HG03442 (cell line): ENCODE measurements at regions not wholly inside any gene's neighbourhood (a gene's known extent, or its start where the extent isn't known, plus 50 kb on each side); places are given as distances from the start of the nearest gene placed in this dataset.

Experiments
- ATAC-seq: cut with Tn5 transposase; IDR thresholded peaks from one replicate; pipeline ENCODE4 v1.9.1; 2021; ENCODE audit warnings: mild to moderate bottlenecking, moderate library complexity; ENCODE audit not compliant: unreplicated experiment

DNA sequence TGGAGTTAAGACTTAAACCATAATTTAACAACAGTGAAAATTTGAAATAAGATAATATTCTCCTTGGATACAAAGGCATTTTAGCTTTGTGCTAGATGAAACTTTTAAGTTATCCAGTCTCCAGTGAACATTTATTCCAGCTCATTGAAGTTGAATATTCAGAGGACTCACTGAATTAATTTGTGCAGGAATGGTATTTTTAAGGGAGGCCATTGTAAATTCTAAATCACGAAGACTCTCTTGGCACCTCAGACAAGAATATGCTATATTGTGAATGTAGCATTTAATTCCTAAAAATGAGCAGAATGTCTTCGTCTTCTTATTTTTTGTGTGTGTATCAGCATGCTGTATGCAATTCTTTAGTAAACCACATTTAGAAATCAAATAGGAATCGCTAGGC lies 731.7 kb upstream of the RAB6C start:
- no peak for ATAC-seq

DNA sequence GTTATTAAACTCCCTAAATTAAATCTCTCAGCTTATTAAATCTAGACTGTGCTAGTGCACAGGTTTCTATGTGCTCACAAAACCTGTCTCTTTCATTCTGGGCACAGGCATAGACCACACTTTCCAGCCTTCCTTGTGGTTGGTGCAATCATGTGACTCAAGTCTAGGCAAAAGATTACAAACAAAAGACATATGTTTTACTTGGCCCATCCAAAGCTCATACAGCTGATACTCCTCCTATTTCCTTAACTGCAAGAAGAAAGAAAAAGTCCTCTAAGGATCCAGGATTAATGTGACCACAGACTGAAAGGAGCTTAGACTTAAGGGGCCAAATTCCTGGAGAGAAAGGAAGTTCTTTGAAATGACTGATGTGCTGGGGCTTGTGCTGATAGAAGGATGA lies 731.3 kb upstream of the RAB6C start:
- ATAC-seq: no peak

DNA sequence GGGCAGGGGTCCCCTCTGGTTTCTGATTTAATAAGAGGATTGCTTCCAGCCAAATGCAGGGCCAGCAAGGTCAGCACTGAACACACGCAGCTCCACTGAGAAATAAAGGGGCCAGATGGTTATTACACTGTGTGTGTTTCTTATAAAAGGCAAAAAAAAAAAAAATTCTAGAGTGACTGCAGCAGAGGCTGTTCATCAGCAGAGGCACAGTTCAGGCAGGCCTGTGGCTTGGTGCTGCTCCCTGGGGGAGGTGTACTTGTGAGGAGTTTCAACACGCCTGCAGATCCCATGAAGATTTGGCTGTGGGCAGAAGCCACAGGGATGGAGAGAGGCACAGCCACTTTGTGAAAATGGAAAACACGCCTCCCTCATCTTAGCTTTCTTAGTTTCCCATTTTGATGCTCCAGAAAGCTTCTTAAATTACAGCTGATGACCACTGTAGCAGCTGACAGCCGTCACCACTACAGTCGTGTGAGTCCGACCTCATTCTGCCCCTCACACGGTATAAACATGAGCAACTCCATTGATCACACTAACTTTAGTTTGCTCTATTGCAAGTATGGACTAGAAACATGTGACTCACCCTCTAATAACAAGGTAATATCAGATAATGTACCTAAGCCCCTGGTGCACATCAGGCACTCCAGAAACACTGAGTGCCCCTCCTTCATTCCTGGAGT lies 726.5 kb upstream of the RAB6C start:
- ATAC-seq: no peak

DNA sequence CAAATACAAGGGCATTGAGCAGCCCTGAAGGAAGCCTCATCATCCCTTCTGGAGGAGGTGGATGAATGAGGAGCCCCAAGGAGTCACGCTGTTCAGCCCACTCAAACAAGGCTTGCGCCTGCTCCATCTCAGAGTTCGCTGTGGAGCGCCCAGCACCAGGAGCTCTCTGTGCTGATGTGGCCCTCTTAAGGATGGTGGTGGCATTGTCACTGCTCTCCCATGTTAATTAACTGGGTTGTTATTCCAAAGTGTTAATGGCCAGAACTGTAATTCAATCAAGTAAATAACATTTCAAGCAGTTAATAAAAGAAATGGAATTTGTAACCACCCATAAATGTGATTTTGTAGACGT lies 726.0 kb upstream of the RAB6C start:
- ATAC-seq: no peak

DNA sequence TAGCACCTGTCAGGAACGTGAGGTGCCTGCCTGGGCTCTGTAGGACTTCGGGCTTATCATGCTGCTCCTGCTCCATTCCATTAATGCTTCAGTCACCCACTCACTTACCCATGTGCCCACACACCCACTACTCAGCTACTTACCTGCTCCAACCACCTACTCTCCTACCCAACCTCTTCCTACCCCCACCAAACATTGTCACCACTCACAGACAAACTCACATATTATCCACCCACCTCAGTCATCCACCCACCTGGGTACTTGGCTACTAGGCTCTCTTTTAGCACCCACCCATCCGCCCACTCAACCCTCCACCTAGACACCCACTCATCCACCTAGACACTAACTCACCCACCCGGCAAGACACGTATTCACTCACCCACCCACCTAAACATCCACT lies 724.7 kb upstream of the RAB6C start:
- ATAC-seq: no peak

DNA sequence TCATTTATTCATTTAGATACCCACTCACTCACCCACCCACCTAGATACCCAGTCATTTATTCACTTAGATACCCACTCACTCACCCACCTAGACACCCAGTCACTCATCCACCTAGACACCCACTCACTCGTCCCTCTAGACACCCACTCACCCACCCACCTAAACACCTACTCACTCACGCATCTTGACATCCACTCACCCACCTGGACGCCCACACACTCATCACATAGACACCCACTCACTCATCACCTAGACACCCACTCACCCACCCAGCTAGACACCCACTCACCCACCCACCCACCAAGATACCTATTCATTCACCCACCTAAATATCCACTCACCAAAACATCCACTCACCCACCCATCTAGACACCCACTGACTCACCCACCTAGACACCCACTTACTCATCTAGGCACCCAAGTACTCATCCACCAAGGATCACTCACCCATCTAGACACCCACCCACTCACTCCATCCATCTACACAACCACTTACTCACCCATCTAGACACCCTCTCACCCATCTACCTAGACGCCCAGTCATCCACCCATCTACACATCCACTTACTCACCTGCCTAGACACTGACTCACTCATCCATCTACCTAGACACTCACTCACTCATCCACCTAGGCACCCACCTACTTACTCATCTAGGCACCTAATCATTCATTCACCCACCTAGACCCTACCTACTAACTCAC lies 723.7 kb upstream of the RAB6C start:
- no peak for ATAC-seq

DNA sequence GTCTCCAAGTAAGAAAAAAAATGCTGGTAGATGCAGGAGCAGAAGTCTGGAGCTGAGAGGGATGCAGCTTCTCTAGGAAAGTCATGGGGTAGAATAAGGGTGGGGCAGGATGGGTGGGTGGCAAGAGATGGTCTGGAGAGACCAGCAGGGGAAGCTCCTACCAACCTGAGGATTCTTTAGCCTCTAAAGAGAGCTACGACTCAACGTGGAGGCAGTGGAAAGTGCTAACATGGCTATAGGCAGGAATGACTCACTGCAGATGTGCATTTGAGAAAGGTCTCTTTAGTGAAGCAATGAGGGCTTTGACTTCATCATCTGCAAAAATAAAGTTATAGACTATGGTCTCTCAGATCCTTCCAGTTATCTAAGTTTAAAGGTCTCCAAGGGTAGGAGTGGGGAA lies 722.8 kb upstream of the RAB6C start:
- ATAC-seq: no peak

DNA sequence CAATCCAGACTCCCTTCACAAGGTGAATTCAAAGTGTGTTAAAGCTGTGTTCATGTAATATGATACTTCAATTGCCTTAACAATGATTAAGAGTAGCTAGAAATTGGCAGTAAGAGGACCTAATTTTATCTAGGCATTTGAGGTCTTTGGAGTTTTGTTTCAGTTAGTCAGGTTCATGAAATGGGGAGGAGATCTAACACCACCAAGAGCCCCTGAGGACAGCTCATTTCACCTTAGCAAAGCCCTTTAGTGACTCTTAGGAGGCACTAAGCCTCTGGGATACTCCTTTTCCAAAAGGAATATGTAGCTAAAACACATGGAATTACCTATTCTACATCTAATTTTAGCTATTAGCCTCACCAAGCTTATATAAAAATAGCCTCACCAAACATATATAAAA lies 716.5 kb upstream of the RAB6C start:
- no peak for ATAC-seq

DNA sequence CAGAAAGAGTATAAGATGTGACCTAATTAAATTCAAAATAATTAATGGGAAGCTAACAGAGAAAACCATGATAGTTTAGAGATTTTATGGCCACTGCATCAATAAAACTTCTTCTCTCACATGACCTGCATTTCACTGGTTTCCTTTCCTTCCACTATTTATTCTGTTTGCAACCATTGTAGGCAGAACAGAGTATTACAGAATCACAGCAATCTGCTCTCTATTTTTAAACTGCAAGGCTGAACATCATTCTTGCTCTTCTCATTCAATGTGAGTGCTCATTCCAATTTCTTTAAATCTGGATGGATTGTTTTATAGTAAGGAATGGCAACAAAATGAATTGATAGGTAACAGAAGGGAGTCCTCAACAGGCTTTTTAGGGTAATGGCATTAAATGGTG lies 715.5 kb upstream of the RAB6C start:
- ATAC-seq: no peak

DNA sequence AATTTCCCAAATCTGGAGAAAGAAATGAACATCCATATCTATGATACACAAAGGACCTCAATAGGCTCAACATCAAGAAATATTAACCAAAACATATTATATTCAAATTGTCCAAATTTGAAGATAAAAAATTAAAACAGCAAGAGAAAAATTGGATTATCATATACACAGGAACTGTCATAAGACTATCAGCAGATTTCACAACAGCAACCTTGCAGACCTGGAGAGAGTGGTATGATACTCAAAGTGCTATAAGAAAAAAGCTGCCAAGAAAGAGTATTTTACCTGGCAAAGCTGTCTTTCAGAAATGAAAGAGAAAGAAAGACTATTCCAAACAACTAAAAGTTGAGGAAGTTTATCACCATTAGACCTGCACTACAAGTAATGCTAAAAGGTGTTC lies 711.9 kb upstream of the RAB6C start:
- ATAC-seq: no peak

DNA sequence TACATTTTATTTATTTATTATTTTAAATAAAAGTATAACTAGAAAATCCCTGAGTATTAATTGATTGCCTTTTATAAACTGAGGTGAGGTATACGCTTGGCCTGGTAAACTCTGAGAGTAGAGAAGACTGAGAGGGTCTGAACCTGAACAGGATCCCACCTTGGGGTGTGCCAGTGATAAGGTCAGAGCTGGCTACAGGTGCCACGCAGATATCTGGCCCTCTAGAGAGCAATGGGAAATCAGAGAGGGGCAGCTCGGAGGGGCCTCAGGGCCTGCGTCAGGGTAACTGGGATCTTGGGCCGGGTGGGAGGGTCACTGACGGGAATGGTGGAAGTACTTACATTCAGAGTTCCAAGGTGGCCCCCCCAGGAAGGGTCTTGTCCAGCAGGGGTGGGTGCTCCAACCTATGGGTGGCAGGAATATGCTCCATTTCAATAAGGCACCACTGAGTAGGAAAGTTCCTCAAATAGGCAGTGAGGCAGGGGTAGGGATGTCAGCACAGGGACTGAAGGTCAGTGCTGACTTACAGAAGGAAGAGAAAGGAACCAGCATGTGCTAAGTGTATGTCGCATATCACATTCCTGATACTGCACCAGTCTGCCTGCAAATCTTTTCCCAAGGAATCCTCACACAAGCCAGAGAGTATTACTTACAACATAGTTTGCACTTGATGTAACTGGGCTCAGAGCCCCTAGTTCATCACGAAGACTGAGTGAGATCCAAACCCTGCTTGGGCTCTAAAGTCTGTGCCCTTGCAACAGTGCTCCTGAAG lies 706.0 kb upstream of the RAB6C start:
- ATAC-seq: no peak

DNA sequence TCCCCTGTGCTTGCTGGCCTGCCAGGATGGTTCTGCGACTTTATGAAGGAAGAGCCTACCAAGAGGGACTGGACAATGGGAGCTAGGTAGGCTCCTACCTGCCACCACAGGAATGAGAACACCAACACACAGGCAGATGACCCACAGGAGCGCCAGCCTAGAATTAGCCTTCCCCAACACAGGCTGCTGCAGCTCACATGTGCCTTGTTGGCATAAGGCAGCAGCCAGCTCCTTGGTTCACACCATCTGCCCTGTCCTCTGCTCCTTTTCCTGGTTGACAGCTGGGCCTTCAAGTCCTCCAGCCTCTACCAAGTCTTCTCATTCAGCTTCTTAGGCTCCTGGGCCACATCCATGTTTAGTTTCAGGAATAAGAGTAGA lies 705.4 kb upstream of the RAB6C start:
- no peak for ATAC-seq

DNA sequence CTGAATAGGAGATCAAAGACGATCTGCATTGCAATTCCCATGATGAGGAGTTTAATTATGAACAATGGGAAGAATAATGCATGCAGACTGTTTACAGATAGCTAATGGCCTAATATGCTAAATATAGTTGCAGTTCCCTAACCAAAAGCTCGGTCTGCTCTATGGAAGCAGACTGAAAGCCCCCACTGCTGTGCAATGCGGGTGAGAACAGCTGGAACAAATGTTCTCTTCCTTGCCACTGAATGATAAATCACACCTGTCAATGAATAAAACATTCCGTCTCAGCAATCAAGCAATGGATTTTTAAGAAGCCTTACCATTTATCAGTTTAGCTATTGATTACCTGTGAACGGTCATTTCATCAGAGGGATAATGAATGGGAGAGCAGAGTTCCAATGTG lies 704.5 kb upstream of the RAB6C start:
- no peak for ATAC-seq

DNA sequence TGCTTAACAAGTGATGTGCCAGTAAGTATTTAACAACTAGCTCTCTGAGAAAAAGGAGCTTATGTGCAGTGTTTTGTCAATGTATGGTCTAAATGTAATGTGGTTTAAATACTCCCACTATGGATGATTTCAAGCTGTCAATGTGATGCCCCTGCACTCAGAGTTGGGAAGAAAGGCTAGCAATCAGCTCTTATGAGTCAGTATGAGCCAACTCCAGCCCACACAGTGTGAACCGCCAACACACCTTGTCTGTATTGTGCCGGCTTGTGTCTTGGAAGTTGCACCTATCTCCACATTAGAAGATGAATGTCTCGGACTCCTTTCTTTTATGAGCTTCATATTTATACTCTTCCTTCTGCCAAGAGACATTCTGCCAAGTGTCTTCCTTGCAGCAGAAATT lies 703.8 kb upstream of the RAB6C start:
- no peak for ATAC-seq

DNA sequence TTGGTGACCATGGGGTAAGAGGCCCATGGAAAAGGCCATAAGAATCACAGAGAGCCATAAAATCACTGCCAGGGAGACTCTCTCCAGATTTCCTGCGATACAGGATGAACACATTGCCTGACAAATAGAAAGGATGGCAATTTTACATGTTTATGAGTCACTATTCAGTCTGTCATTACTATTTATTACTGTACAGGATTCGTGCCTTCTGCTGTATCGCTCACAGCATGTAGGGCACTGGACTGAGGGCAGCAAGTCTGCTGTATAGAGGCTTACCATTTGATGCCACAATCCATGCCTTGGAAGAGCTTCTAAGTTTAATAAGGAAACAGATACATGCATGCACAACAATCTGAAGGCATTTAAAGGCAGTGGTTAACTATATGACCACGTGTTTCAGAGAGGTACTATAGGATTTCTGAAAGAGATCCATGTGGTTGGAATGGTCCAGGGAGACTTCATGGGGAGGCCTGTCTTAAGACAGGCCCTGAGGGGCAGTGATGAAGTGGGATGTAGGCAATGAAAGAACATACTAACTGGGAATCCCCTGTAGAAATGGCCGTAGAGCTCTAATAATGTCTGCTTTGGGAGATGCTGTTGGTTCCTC lies 702.4 kb upstream of the RAB6C start:
- ATAC-seq: no peak

DNA sequence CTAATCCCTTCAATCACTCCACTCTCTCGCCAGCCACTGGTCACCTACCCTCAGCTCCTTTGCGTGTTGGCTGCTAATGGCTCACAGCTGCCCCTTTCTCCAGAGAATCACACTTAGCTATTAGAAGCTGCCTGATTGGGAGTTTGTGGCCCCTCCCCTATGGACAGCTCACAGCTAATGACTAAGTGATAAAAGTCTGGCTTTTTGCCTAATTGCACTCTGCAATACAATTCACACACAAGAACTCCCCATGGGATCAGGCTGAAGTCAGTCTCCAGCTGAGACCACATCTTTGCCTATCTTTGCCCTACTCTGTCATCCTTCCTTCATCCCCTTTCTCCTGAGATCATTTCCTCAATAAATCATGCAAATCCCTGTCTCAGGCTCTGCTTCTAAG lies 701.9 kb upstream of the RAB6C start:
- ATAC-seq: no peak

DNA sequence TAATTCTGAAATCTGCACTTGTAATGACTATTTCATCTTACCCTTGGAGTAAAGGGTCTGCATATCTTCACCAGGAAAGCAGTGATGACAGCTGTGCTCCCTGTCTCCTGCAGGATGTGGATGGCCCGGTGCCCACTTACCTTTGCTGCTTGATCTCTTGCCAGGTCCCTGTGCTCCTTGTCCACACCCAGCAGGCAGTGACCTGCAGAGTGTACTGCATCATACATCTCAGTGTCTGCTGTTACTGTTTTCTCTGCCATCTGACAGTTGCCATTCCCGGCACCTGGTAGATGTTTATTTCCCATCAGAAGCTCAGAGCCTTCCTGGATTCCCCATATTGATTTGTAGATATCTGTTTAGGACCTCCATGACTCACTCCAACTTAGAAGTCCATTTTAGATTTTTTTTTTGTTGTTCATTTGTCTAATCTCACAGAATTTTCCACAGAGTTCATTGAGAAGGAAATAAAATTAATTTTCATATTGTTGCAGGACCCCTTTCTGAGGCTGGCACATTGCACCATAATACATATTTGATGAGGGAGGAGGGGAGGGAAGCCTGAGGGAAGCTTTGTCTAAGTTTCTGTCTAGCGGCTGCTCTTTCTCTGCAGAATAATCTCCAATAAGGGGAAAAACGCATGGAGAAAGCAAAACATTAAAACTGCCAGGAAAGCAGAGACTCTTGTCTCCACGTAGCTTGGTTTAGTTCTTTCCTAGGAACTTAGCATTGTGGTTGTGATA lies 697.5 kb upstream of the RAB6C start:
- no peak for ATAC-seq

DNA sequence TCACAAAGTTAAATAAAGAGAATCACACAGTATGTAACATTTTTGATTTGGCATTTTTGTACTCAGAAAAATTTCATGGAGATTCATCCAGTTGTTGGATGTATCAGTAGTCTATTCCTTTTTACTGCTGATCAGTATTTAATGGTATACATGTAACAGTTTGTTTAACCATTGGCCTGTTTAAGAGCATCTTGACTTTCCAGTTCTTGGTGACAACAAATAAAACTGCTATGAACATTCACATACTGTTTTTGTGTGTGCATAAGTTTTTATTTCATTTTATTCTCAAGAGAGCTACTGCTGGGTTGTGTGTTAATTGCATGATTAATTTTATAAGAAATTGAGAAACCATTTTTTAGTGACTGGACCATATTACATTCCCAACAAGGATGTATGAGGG lies 694.5 kb upstream of the RAB6C start:
- no peak for ATAC-seq

DNA sequence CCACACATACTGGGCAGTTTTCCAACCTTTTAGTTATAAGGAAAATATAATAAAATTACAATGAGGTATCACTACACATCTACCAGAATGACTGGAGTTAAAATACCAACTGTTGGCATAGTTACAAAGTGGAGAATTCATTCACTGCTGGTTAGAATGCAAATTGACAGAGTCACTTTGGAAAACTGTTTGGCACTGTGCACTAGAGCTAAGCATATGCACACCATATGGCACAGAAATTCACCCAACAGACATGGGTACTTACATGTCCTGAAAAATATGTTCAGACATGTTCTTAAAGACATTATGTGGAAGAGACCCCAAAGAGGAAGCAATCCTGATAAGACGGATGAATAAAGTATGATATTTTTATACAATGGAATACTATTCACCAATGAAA lies 686.1 kb upstream of the RAB6C start:
- no peak for ATAC-seq

DNA sequence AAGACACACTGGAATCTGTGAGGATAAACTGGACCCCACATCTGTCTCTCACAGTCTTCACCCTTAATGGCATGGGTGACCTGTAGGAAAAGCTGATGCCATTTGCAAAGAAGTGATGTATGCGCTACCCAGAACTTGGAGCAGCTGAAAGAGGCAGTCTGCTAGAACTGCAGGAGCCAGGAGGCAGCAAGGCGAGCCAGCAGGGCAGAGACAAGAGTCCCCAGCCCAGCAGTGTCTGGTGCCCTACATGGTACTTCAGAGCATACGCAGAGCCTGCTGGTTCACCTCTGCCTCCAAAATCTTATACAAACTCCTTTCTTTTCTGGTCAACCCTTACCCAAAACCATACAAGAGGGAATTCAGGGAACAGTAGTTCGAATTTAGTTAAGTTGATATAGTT lies 683.1 kb upstream of the RAB6C start:
- no peak for ATAC-seq

DNA sequence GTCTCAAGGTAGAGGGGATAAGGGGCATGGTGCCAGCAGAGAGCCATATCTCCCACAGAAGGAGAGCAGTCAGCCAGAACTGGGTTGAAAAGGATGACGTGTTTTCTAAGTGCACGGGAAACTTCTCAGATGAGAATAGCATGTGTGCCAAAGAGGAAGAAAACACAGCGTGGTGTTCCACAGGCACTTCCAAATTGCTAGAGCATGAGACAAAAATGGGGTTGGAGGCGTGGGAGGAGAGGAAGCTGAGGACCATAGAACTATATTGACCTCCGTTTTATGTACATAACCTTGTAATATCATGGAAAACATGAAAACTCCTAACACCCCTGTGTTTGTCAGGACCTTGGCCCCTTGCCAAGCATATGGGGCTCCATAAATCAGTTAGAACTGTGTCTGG lies 682.7 kb upstream of the RAB6C start:
- no peak for ATAC-seq
